ENCODE measurements at regions not wholly inside any gene's neighbourhood (a gene's known extent, or its start where the extent isn't known, plus 50 kb on each side); places are given as distances from the start of the nearest gene placed in this dataset.
"Not testable (repeated sequence)": the region's sequence is repeated elsewhere in the genome, so short reads cannot be mapped to it uniquely, and the experiment has no call there.

DNA sequence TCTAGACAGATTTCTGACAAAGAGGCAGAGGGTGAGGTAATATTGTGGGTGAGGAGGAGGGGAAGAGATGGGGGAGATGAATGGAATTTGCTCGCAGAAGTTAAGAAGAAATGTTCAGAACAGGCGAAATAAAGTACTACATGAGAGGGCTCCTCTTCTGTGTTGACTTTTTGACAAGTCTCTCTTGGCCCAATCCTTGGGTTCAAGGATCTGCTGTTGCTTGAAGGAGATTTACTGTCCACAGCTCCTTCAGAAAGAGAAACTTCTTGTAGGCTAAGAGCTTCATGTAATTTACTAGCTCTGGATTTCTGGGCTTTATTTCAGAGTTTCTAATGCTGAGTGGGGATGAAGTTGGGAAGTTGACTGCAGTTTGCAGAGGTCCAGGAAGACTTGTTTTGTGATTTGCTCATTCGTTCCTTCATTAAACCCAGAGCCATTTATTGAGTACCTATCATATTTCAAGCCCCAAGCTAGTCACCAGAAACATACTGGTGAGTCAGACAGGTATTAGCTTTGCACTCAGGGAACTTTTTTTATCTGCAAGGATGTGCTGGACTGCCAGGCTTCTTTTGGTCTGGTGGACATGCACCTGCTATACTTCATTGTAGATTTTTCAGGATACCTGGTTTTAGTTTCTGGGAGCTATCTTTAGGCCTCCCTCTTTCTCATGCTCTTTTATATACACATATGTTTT is 402.9 kb upstream of the CLINT1 start:
- ATAC-seq, result no peak

DNA sequence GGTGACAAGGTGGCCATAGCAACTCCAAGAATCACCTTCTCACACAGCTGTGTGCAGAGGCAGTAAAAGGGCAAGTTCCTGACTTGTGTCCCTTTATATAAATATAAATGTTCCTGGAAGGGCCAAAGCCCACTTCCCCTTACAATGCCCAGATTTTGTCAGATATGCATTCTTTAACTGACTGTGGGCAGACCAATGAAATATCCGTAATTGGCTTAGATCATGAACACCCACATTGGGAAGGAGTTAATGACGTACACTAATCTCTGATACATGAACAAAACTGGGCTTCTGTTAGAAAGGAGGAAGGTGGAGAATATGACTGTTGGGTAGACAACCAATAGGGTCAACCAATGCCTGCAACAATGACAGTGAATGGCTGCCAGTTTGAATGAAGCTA is 397.2 kb upstream of the CLINT1 start:
- ATAC-seq (no peak), DNase-seq (no peak)

More for the DNA sequence above, 402.9 kb upstream of the CLINT1 start:
- no peak for DNase-seq

DNA sequence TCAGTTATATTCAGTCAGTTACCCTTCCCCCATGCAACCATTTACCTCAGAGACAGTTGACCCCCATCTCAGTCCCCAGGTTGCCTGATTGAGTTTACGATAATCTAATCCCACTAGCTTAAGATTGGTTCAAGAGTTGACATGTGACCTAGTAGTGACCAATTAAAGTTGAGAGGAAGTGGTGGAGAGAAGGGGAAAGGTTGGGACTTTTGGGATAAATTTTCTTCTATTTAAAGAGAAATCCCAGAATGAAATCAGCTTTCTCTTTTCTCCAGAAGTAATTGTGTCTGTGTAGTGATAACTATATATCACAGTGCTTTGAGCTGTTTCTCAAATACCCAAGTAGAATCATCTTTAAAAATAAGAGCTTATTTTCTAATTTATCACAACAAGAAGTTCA is 396.7 kb upstream of the CLINT1 start:
- ATAC-seq (no peak), DNase-seq (no peak)

DNA sequence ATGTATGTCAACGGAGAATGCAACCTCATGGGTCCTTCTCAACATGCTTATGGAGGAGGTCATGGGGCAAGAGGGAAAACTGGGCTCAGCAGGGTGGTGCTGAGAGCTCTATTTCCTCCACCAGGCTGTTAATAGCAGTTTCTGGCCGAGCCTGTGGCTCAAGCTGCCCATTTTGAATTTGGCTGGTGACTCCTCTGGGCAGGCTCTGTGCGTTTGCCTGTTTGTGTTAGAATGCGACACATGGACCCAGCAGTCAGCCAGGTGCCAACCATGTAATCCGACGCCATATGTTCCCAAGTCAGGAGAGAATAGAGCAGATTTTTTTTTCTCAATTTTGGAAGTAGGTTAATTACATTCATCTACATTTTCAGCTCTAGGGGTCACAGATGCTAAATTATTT is 387.7 kb upstream of the CLINT1 start:
- no peak for ATAC-seq
- DNase-seq, result no peak

DNA sequence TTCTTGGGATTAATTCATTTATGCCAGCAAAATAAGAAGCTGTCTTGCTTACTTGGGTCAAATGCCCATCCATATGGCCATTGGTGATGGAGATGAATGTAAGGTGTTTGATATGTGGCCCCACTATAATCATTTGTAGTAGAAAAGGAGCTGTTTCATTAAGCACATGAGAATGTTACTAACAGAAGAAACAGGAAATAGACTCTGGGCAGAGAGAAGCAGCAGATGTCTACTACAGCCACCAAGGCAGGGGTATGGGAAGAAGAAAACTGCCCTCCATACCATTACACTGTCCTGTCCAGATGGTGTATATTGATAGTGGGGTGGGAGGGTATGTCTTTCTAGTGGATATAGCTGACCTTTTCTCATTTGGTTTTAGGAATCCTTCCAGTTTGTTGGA is 386.6 kb upstream of the CLINT1 start:
- DNase-seq (no peak), ATAC-seq (no peak)

DNA sequence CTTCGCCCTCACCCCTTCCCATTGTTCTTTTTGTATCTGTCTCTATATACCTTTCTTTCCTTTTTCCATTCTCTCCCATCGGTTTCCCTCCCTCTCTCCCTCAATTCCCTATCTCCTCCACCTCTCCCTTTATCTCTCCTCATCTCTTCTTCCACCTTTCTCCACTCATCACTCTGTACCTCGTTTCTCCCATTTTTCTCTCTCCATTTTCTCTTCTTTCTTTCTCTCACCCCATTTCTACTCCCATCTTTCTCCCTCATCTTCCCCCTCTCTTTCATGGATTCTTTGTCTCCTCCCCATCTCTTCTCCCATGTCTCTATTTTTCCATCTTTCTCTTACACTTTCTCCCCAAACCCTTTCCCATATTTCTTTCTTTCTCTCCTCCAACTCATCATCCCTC is 385.9 kb upstream of the CLINT1 start:
- DNase-seq, result no peak
- ATAC-seq, result no peak

DNA sequence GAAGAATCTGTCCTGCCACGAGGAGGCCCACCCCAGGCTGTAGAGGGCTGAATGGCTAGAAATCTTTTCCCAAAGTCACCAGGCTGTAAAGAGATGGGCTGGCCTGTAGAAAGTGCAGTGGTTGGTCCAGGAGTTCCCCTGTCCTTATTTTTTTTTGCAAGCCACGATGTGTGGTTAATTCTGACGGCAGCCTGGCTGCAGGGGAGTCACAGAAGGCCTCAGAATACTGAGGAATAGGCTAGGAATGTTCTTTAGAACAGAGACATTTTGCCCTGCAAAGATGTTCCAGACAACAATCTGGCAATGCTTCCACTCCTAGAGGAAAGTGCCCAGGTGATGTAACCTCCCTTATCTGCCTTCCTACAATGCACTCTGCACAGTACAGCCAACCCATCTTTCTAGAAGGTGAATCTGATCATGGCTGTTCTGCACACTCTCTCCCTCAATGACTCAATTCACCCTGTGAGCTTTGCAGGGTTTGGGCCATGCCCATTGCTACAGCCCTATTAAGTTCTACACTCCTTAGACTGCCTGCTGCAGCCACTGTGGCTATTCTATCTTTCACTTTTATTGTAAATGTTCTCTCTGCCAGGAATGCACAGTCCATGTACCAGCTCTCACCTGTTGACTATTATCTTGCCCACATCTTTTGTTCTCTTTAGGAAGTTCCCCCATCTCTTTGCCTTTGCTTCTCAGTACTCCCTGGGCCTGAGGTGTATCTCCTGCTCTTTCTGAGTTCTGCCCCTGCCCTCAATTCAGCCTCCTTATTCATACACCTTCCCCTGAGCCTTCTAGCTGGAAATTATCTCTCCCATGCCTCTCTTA is 377.8 kb upstream of the CLINT1 start:
- no peak for DNase-seq
- ATAC-seq, result no peak

DNA sequence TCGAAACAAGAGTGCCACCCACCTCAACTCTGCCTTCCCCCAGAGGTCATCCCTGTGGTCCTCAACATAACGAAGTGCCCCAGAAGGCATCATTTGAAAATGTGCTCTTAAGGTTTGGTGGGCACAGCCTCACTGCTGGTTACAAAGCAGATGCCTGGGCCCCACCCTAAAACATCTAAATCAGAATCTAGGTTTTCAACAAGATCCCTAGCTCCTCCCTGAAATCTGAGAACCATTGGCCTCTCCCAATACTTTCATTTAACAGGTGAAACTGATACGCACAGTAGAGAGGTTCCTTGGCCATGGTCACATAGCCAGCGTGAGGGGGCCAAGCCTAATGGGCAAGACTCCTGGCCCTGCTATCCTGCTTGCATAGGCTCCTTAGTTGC is 376.2 kb upstream of the CLINT1 start:
- DNase-seq (no peak), ATAC-seq (no peak)

DNA sequence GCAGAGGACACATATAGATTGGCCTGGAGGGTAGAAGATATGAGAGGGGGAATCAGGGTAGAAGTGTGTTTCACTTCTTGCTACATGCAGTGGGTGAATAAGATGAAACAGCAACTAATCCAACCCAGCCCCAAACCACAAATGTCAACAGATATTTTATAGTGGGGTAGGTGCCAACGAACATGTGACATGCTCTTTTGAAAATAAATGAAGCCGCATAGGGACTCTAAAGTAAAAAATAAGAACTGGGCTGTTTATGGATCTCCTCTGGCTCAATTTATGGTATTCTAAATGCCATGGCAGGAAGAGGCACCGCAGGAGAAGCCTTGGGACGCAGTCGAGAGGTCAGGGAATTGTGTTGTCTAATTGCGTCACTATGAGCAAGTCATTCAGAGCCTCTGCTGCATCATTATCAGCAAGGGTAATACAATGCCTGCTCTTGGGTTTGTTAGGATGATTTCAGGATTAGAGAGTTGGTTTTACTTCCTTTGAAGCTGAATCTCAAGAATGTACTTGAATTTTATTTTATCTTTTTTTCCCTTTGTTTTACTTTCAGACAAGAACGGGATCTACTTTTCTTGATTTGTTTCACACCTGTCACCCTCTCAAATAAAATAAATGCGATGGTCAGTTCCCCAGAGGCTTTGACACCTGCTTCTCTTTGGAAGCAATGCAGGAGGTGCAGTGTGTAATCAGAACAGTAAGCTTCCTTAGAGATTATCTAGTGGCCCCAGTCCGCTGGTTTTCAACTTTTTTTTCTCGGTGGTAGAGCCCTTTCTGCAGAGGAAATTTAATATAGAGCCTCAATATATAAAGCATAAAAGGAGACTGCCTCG is 375.6 kb upstream of the CLINT1 start:
- no peak for DNase-seq
- ATAC-seq, result peak; percentile 73

DNA sequence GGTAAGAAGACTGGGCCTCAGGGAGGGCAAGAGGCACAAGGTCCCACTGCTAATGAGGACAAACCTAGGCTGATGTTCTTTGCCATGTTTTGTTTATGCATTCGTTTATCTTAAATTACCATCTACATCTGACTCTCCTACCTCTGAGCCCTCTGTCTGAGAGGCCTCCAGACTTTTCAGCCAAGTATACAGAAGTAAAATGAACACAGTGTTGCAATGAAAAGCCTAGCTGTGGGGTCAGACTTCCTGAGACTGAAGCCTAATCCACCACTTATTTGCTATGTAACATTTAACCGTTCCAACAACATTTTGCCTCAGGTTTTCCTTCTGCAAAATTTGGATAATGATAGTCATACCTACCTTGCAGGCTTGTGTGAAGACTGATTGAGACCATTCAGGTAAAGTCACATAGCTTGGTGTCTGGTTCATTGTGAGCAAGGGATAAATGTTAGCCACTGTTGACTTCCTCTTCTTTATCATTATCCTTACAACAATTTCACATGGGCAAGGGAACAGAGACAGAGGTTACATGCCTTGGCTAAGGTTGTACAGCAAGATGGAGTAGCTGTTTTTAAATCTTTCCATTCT is 374.9 kb upstream of the CLINT1 start:
- ATAC-seq, result no peak
- DNase-seq, result no peak

DNA sequence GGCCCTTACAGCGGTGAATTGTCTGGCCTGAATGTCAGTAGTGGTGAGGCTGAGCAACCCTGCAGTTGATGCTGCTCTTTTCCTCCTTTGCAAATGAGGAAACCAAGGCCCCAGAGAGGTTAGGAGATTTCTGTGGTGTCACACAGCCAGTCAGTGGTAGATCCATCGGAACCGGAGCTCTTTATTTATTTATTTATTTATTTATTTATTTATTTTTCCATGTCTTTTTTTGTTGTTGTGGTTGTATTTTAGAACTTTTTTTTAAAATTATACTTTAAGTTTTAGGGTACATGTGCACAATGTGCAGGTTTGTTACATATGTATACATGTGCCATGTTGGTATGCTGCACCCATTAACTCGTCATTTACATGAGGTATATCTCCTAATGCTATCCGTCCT is 368.4 kb upstream of the CLINT1 start:
- DNase-seq, ATAC-seq: not testable (repeated sequence)

DNA sequence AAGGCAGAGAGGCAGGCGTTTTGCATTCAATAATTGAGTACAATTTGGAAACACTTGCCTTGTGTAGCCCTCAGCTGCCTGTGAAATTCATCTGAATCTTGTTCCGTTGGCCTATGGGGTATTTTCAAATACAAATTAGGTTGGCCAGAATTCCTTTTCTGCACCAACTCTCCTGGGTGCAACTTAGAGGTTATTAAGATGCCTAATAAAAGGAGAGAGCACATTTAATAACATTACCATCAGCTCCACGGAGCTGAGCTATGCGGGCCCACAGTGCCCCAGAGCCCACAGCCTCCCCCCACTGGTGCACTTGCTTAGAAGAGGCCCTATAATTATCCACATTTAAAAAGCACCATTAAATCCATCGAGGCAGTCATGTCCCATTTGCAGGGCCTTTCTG is 367.6 kb upstream of the CLINT1 start:
- DNase-seq, result no peak
- no peak for ATAC-seq

DNA sequence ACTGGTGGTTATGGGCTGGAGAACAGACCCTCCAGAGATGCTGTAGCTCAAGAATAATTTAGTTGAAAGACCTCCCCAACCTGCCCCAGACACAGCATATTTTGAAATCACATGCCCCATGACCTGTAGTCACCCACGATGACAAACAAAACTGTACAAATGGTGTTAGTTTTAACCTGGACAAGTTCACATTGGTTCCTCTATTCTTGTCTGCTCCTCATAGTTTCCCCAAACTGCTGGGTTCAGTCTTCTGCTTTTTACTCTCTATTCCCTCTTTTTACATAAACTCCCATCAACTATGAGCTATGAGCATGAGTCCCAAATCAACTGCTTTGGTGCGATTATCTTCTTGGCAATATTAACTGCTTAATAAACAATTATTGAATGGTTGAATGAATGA is 365.3 kb upstream of the CLINT1 start:
- DNase-seq (no peak), ATAC-seq (no peak)

DNA sequence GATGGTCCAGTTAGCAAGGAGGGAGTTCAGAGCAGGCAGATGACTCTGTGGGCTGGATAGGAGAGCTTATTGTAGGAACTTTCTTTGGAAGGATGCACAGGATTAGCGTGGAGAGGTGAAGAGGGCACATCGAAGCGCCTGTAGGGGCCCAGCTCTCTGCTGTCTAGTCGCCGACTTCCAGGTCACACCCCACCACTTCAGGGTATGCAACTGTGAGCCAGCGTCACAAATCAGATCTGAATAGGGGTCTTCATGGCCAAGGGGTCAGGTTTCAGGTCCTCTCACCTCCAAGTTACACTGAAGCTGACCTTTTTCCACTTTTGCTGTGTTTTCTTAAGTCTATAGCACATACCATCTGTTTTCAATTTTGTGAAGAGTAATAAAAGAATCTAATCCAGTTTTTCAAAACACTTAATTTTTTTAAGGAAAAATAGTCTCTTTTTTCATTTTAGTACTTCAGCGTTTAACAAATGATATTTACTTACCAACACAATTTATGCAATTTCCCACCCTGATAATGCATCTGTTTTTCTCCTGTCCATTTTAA is 364.2 kb upstream of the CLINT1 start:
- no peak for ATAC-seq
- no peak for DNase-seq

DNA sequence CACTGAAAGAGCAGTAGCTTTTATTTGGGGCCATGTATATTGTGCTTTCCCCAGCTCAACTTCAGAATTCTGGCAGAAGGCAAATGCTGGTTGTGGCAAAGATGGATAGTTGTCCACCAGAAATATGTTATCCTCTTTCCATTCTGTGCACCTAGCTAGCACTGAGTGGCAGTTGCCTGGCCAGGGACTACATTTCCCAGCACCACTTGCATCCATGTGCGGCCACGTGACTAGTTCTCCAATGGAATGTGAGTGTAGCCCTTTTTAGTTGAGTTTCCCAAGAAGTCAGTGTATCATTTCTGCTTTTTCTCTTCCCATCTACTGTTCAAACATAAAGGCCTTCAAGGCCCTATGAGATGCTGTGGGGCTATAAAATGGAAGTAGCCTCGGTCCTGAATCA is 354.0 kb upstream of the CLINT1 start:
- DNase-seq (no peak), ATAC-seq (no peak)

DNA sequence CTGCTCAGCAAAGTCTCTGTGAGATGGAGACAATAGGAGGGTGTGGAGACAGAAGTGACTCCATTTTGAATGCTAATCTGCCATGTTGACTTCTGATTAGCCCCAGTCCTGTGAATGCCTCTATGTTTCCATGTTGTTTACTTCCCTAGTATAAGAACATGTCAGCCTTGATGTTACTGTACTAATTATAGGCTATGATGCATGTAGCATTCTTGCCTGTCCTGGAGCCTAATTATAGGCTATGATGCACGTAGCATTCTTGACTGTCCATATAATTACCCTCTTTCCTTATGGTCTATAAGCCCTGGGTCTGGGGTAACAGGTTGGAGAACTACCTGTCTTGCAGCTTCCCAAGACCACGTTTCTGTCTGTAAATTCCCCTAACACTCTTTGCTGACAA is 353.3 kb upstream of the CLINT1 start:
- ATAC-seq (no peak), DNase-seq (no peak)

DNA sequence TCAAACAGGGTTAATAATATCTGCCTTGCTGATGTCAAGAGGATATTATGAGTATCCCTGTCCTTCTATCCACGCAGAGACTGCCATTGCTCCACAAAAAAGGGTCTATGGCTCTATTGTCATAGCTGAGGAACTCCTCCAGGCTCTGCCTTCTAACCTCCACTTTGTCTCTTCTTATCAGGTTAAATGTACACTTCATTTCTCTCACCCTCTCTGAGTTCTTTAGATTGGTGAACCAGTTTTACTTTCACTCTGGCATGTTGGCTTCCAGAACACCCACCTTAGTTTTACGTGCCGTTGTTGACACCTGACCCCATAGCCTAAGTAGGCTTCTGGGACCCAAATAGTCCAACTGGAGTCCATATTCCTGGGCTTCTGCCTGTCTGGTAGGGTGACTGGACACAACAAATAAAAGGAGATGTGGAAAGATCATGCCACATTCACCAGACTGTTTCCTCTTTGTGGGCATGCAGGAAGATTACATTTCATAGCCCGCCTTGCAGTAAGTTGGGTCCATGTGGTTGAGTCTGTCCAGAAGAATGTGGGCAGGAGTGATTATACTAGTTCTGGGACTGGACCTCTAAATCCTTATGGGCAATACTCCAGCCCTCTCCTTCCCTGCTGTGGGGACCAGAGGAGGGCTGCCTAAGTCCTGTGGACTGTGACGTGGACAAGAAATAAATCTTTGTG is 350.4 kb upstream of the CLINT1 start:
- no peak for DNase-seq
- no peak for ATAC-seq

DNA sequence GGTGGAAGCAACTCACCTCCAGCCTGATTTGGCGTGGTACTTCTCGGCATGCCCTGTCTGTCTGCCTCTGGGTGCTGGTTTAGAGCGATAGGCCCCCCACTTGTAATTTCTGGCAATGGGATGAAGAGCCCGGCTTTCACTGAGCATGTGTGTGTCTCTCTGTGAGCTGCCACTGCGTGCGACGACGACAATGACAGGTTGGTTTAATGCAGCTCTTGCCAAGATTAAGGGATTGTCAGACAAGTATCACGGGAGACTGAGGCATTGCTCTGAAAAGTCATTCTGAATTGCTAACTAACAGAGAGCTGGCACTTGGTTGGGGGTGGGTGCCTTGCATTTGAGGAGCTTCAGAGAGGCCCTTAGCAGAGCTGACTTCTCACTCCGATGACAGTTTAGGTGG is 348.8 kb upstream of the CLINT1 start:
- DNase-seq (no peak), ATAC-seq (no peak)

DNA sequence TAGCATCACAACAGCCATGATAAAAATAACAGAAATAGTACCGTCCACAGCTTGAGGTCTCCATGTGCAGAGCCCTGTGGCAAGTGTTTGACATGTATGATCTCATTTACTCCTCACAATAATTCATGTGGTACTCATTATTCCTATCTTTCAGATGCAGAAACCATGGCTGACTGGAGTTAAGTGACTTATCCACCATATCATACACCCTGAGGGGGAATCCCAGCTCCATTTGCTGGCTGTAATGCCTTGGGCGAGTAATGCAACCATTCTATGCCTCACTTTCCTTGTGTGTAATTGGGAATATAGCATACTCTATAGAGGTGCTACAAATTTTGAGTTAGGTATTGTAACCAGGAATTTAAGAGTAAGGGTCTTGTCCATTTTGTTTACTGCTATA is 347.0 kb upstream of the CLINT1 start:
- ATAC-seq (no peak), DNase-seq (no peak)

DNA sequence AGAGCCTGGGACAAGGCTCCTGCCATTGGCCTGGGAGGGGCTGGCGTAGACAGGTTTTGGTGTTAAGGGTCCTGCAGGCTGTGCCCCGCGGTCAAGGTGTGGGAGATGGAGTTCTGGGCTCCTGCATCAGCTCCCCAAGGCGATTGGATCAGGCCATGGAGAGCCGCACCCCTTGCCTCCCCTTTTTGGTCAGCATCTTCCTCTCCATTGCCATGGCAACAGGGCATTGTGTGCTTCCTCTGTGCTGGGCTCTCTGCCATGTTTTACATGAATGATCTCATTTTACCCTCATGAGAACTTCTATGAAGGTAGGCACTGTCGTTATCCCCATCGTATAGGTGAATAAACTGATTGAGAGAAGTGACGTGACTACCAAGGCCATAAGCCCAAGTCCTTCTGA is 344.3 kb upstream of the CLINT1 start:
- DNase-seq, result no peak
- ATAC-seq, result no peak

DNA sequence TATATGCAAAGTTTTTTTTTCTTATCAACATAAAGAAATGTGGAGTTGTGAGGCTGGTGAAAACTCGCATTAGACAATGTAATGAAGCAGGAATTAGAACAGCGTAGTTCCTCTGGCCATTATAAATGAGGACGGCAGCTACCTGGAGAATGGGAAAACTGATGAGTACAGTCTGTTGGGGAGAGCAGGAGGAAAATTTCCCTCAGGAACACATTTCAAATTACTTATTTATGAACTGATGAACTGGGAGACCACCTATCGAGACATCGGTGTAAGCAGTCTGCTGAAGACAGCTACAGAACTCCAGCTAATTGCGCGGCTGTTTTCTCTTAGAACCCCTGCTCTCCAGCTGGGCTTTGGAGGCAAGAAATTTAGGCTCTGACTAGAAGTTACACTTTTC is 343.9 kb upstream of the CLINT1 start:
- DNase-seq (no peak), ATAC-seq (no peak)

DNA sequence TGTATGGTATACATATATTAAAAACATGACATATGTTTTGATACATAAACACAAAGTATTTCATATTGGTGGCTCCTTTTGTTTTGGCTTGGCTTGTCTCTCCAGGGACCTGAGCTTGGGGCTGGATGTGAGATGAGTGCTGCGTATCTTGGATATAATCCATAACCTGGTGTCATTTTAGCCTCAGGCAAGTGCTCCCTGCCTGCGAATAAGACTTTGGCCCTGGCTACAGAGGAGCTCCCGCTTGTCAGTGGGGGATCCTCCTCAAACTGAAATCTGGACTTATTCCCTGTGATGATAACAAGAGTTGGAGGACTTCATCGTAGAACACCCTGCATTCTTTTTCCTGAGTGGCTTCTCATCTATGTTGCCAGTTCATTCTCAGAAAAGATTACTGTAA is 341.7 kb upstream of the CLINT1 start:
- no peak for ATAC-seq
- DNase-seq, result no peak

All from stimulated activated naive CD8-positive, alpha-beta T cell treated with anti-CD3 and anti-CD28 coated beads, Interleukin-15, Interleukin-2, amounts not matched to agents 100 U/mL and 50 U/mL, for 24 hours (primary cell).